Uterus (tissue), 2 donors: ENCODE measurements at regions not wholly inside any gene's neighbourhood (a gene's known extent, or its start where the extent isn't known, plus 50 kb on each side); places are given as distances from the start of the nearest gene placed in this dataset.

Experiments used
- CTCF ChIP-seq, 4 experiments: fragments of 200-600 bp in 2 of 4; fragments of 450-650 bp in 2 of 4; sonication (generic) in 2 of 4; IDR thresholded peaks; one replicate each; pipeline ENCODE4 v1.5.1; 2016 to 2019; ENCODE audit warnings: antibody characterized with exemption in 4 of 4, mild to moderate bottlenecking in 2 of 4, moderate library complexity in 1 of 4
- POLR2A ChIP-seq, 2 donors: fragments of 450-650 bp; IDR thresholded peaks; one replicate each; pipeline ENCODE4 v1.6.1; 2016; ENCODE audit warnings: antibody characterized with exemption in 2 of 2, mild to moderate bottlenecking in 1 of 2, moderate library complexity in 1 of 2

- TF ChIP-seq POLR2A (IDR thresholded peaks at IDR 0.05) (no peak), CTCF (IDR thresholded peaks at IDR 0.05) (no peak)
These were observed 233.6 kb upstream of the FMN2 start for GRCh38 chr1:239858057-239858456.
